Activated CD4-positive, alpha-beta T cell treated with anti-CD3 and anti-CD28 coated beads, Interleukin-2, Interleukin-4, amounts not matched to agents 100 ng/mL and 50 ng/mL, durations not matched to agents 16 hours and 8 hours (primary cell): ENCODE measurements at regions not wholly inside any gene's neighbourhood (a gene's known extent, or its start where the extent isn't known, plus 50 kb on each side); places are given as distances from the start of the nearest gene placed in this dataset.

ENCODE experiments used
- DNase-seq: peaks from one replicate; pipeline ENCODE4 v3.0.0-alpha.2; 2020; ENCODE audit warnings: low spot score

GRCh38 chr11:113634940-113635575 is 71.0 kb downstream of the TMPRSS5 start:
- DNase-seq: no peak

- no peak for DNase-seq
Measured at GRCh38 chr11:113632981-113633380, 73.1 kb downstream of the TMPRSS5 start.

GRCh38 chr11:113629562-113629961 is 76.5 kb downstream of the TMPRSS5 start:
- DNase-seq: no peak

- no peak for DNase-seq
Measured at GRCh38 chr11:113628912-113629311, 77.2 kb downstream of the TMPRSS5 start.

- DNase-seq: no peak
Measured at GRCh38 chr11:113627946-113628345, 78.2 kb downstream of the TMPRSS5 start.

GRCh38 chr11:113627297-113627696 is 78.8 kb downstream of the TMPRSS5 start:
- no peak for DNase-seq

GRCh38 chr11:113626736-113627135 is 79.4 kb downstream of the TMPRSS5 start:
- DNase-seq: no peak

- no peak for DNase-seq
Measured at GRCh38 chr11:113623114-113623513, 83.0 kb downstream of the TMPRSS5 start.

GRCh38 chr11:113618360-113618759 is 87.7 kb downstream of the TMPRSS5 start:
- no peak for DNase-seq

GRCh38 chr11:113615773-113616172 is 90.3 kb downstream of the TMPRSS5 start:
- DNase-seq: no peak

- DNase-seq: no peak
Measured at GRCh38 chr11:113615098-113615497, 91.0 kb downstream of the TMPRSS5 start.

GRCh38 chr11:113614097-113614496 is 92.0 kb downstream of the TMPRSS5 start:
- no peak for DNase-seq

- DNase-seq: no peak
Measured at GRCh38 chr11:113613619-113614018, 92.5 kb downstream of the TMPRSS5 start.

- no peak for DNase-seq
Measured at GRCh38 chr11:113604186-113604585, 101.9 kb downstream of the TMPRSS5 start.

- DNase-seq: no peak
Measured at GRCh38 chr11:113603277-113604059, 102.6 kb downstream of the TMPRSS5 start.

- DNase-seq: no peak
Measured at GRCh38 chr11:113602483-113602882, 103.6 kb downstream of the TMPRSS5 start.

GRCh38 chr11:113596658-113597057 is 109.5 kb downstream of the TMPRSS5 start:
- DNase-seq: no peak

- no peak for DNase-seq
Measured at GRCh38 chr11:113595810-113596594, 110.1 kb downstream of the TMPRSS5 start.

GRCh38 chr11:113593698-113594308 is 112.3 kb downstream of the TMPRSS5 start:
- DNase-seq: peak; percentile 79

GRCh38 chr11:113591117-113591516 is 115.0 kb downstream of the TMPRSS5 start:
- no peak for DNase-seq

- peak; percentile 94 for DNase-seq
Measured at GRCh38 chr11:113587308-113587739, 112.1 kb upstream of the DRD2 start.

GRCh38 chr11:113584371-113584770 is 109.2 kb upstream of the DRD2 start:
- no peak for DNase-seq
